Brain microvascular endothelial cell (primary cell): ENCODE measurements at regions not wholly inside any gene's neighbourhood (a gene's known extent, or its start where the extent isn't known, plus 50 kb on each side); places are given as distances from the start of the nearest gene placed in this dataset.

ENCODE experiments used
- DNase-seq: peaks from one replicate; pipeline ENCODE4 v3.0.0-alpha.2; 2020
- H3K27ac ChIP-seq: fragments of 250-450 bp; sonication (Bioruptor Pico); 2 replicates; pipeline ENCODE4 v1.5.1; 2020; ENCODE audit warnings: mild to moderate bottlenecking, moderate library complexity
- H3K27me3 ChIP-seq: fragments of 250-450 bp; sonication (Bioruptor Pico); replicated peaks from 2 replicates; pipeline ENCODE4 v1.5.1; 2020; ENCODE audit warnings: mild to moderate bottlenecking
- H3K36me3 ChIP-seq: fragments of 250-450 bp; sonication (Bioruptor Pico); replicated peaks from 2 replicates; pipeline ENCODE4 v1.5.1; 2020; ENCODE audit warnings: mild to moderate bottlenecking
- H3K4me3 ChIP-seq: 2 replicates; pipeline ENCODE4 v1.5.1; 2011; ENCODE audit warnings: low read depth, mild to moderate bottlenecking, control low read depth, low read length, moderate library complexity
- CTCF ChIP-seq: IDR thresholded peaks from 2 replicates; pipeline ENCODE4 v1.5.1; 2011; ENCODE audit warnings: low read depth, mild to moderate bottlenecking, moderate library complexity, low read length, control low read depth, inconsistent platforms; ENCODE audit errors: missing control alignments
- in situ Hi-C: cut with HindIII; loops from 2 replicates; pipeline ENCODE4 v1.10.0; 2017; ENCODE audit warnings: low sequenced_read_pairs, low pct_ligation_motif_present

- Histone ChIP-seq H3K4me3 (no peak overlapping the region), H3K27ac (no peak overlapping the region), H3K36me3 (no peaks in the 10 kb centered on the region), H3K27me3 (no peaks in the 10 kb centered on the region)
- no peak for DNase-seq
- no peak for TF ChIP-seq CTCF
- in situ Hi-C loops, result no loop called here
These were observed 411.3 kb upstream of the TPM1 start for GRCh38 chr15:62631076-62631724.

- no peak for DNase-seq
- H3K36me3 ChIP-seq, result no peaks in the 10 kb centered on the region
- H3K27ac ChIP-seq, result no peak overlapping the region
- no peak overlapping the region for H3K4me3 ChIP-seq
- in situ Hi-C loops, result no loop called here
- no peaks in the 10 kb centered on the region for H3K27me3 ChIP-seq
- TF ChIP-seq CTCF, result no peak
These were observed 405.5 kb upstream of the TPM1 start for GRCh38 chr15:62636823-62637573.

GRCh38 chr15:62637574-62637897 is 405.0 kb upstream of the TPM1 start:
- no peak for TF ChIP-seq CTCF
- in situ Hi-C loops, result no loop called here
- Histone ChIP-seq H3K36me3 (no peaks in the 10 kb centered on the region), H3K27me3 (no peaks in the 10 kb centered on the region), H3K4me3 (no peak overlapping the region), H3K27ac (no peak overlapping the region)
- no peak for DNase-seq

- no peak overlapping the region for H3K4me3 ChIP-seq
- no peak for TF ChIP-seq CTCF
- no peaks in the 10 kb centered on the region for H3K36me3 ChIP-seq
- H3K27ac ChIP-seq, result no peak overlapping the region
- DNase-seq, result no peak
- in situ Hi-C loops, result no loop called here
- H3K27me3 ChIP-seq, result no peaks in the 10 kb centered on the region
These were observed 404.5 kb upstream of the TPM1 start for GRCh38 chr15:62637950-62638619.

- in situ Hi-C loops, result no loop called here
- Histone ChIP-seq H3K27me3 (no peaks in the 10 kb centered on the region), H3K4me3 (no peak overlapping the region), H3K36me3 (no peaks in the 10 kb centered on the region), H3K27ac (no peak overlapping the region)
- TF ChIP-seq CTCF, result no peak
- no peak for DNase-seq
These were observed 403.1 kb upstream of the TPM1 start for GRCh38 chr15:62639432-62639831.
